ENCODE measurements at regions not wholly inside any gene's neighbourhood (a gene's known extent, or its start where the extent isn't known, plus 50 kb on each side); places are given as distances from the start of the nearest gene placed in this dataset.

DNA sequence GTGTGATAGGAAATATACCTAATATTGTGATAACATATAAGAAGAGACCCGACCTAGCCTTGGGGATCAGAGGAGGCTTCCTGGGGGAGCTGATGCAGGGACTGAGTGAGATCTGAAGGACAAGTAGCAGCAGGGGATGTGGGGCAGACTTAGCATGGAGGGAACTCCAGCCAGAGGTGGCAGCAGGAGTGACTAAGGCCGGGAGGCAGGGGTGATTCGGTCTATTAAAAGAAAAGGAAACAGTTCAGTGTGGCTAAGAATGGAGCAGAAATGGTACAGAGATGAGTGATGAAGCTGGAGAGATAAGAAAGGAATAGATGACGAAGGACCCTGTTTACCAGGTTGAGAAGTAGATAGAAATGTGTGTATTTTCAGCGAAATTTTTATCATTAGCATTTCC lies 408.8 kb downstream of the ENC1 start:
- H4K20me1 ChIP-seq (ENCODE audit: insufficient read depth) = no peaks in the 10 kb centered on the region
- H3K9ac ChIP-seq (ENCODE audit: low read length) = no peak overlapping the region
- H3K79me2 ChIP-seq (ENCODE audit: insufficient read depth, low read length) = no peaks in the 10 kb centered on the region
- H3K4me2 ChIP-seq (ENCODE audit: low read length) = no peak overlapping the region
- H3K4me3 ChIP-seq (replicated peaks in 1 of 2; ENCODE audit: low read depth in 1 of 2, low read length in 2 of 2) = no peak overlapping the region
- no peaks in the 10 kb centered on the region for H3K27me3 ChIP-seq (ENCODE audit: insufficient read depth, low read length)
- H2AFZ ChIP-seq (ENCODE audit: low read depth, low read length, poor library complexity, severe bottlenecking) = no peak overlapping the region
- TF ChIP-seq YY1 (IDR thresholded peaks at IDR 0.05; ENCODE audit: extremely low read depth, insufficient replicate concordance, low read depth, low read length) (no peak), CEBPB (IDR thresholded peaks at IDR 0.05; ENCODE audit: low read depth) (no peak), POLR2AphosphoS5 (IDR thresholded peaks at IDR 0.05; ENCODE audit: low read depth, low read length) (no peak), TCF7L2 (IDR thresholded peaks at IDR 0.05; ENCODE audit: borderline replicate concordance, extremely low read depth, insufficient read depth, insufficient read length) (no peak), CBX3 (IDR thresholded peaks at IDR 0.05; ENCODE audit: low read depth) (no peak), ZNF274 (IDR thresholded peaks at IDR 0.05; ENCODE audit: low read depth, low read length) (no peak), EZH2 (IDR thresholded peaks at IDR 0.05) (no peak), RAD21 (IDR thresholded peaks at IDR 0.05; ENCODE audit: low read depth) (no peak), SRF (IDR thresholded peaks at IDR 0.05; ENCODE audit: low read depth) (no peak), FOSL1 (IDR thresholded peaks at IDR 0.05; ENCODE audit: low read depth) (no peak), JUND (IDR thresholded peaks at IDR 0.05) (no peak), ELF1 (IDR thresholded peaks at IDR 0.05; ENCODE audit: borderline replicate concordance, low read depth) (no peak)
- TF ChIP-seq, protein P1, sequence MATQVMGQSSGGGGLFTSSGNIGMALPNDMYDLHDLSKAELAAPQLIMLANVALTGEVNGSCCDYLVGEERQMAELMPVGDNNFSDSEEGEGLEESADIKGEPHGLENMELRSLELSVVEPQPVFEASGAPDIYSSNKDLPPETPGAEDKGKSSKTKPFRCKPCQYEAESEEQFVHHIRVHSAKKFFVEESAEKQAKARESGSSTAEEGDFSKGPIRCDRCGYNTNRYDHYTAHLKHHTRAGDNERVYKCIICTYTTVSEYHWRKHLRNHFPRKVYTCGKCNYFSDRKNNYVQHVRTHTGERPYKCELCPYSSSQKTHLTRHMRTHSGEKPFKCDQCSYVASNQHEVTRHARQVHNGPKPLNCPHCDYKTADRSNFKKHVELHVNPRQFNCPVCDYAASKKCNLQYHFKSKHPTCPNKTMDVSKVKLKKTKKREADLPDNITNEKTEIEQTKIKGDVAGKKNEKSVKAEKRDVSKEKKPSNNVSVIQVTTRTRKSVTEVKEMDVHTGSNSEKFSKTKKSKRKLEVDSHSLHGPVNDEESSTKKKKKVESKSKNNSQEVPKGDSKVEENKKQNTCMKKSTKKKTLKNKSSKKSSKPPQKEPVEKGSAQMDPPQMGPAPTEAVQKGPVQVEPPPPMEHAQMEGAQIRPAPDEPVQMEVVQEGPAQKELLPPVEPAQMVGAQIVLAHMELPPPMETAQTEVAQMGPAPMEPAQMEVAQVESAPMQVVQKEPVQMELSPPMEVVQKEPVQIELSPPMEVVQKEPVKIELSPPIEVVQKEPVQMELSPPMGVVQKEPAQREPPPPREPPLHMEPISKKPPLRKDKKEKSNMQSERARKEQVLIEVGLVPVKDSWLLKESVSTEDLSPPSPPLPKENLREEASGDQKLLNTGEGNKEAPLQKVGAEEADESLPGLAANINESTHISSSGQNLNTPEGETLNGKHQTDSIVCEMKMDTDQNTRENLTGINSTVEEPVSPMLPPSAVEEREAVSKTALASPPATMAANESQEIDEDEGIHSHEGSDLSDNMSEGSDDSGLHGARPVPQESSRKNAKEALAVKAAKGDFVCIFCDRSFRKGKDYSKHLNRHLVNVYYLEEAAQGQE (IDR thresholded peaks at IDR 0.05; ENCODE audit: low read depth) = no peak
- TF ChIP-seq, protein P2, sequence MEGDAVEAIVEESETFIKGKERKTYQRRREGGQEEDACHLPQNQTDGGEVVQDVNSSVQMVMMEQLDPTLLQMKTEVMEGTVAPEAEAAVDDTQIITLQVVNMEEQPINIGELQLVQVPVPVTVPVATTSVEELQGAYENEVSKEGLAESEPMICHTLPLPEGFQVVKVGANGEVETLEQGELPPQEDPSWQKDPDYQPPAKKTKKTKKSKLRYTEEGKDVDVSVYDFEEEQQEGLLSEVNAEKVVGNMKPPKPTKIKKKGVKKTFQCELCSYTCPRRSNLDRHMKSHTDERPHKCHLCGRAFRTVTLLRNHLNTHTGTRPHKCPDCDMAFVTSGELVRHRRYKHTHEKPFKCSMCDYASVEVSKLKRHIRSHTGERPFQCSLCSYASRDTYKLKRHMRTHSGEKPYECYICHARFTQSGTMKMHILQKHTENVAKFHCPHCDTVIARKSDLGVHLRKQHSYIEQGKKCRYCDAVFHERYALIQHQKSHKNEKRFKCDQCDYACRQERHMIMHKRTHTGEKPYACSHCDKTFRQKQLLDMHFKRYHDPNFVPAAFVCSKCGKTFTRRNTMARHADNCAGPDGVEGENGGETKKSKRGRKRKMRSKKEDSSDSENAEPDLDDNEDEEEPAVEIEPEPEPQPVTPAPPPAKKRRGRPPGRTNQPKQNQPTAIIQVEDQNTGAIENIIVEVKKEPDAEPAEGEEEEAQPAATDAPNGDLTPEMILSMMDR (IDR thresholded peaks at IDR 0.05 in 2 of 3, conservative IDR thresholded peaks at IDR 0.05 in 1 of 3; ENCODE audit: borderline replicate concordance in 1 of 3, insufficient read depth in 1 of 3, low read depth in 2 of 3, low read length in 2 of 3) = no peak
- TF ChIP-seq, protein P3, sequence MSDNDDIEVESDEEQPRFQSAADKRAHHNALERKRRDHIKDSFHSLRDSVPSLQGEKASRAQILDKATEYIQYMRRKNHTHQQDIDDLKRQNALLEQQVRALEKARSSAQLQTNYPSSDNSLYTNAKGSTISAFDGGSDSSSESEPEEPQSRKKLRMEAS (IDR thresholded peaks at IDR 0.05) = no peak
- no peak for DNase-seq (ENCODE audit: low read depth, low spot score)
- CTCF ChIA-PET = no interaction called here
- BruUV-seq (replicated peaks) = no TSS peak
- H3K36me3 ChIP-seq (ENCODE audit: control insufficient read depth in 1 of 2, insufficient read depth in 2 of 2, low read length in 2 of 2) = no peaks in the 10 kb centered on the region
- H3K4me1 ChIP-seq (ENCODE audit: control insufficient read depth in 1 of 2, insufficient read depth in 2 of 2, low read length in 2 of 2) = peaks cover 0 to 28% of the 10 kb centered on the region in 2 experiments; a peak in 2 of 4 replicates
- POLR2A ChIA-PET = no interaction called here
- RAD21 ChIA-PET (ENCODE audit: low non-redundant PET in 1 of 2, low total read pairs in 2 of 2, uncharacterized antibody in 2 of 2, unreplicated experiment in 2 of 2) = no interaction called here
- no peaks in the 10 kb centered on the region for H3K9me2 ChIP-seq (ENCODE audit: insufficient read depth)
- no peak for ATAC-seq
- intact Hi-C loops (cut with micrococcal nuclease) = no loop called here
- no peak overlapping the region for H3K27ac ChIP-seq (ENCODE audit: low read depth, low read length)
- no peaks in the 10 kb centered on the region for H3K9me3 ChIP-seq (ENCODE audit: control insufficient read depth in 1 of 2, insufficient read depth in 1 of 2, low read depth in 1 of 2, low read length in 2 of 2)
